Central memory CD8-positive, alpha-beta T cell (primary cell): ENCODE measurements at regions not wholly inside any gene's neighbourhood (a gene's known extent, or its start where the extent isn't known, plus 50 kb on each side); places are given as distances from the start of the nearest gene placed in this dataset.

Experiments
- ATAC-seq: fragments of 150-1000 bp; cut with Tn5 transposase; replicated peaks from 2 replicates; pipeline ENCODE4 v1.10.0; 2022; ENCODE audit warnings: mild to moderate bottlenecking, moderate FRiP score, moderate number of reproducible peaks; ENCODE audit not compliant: poor library complexity, severe bottlenecking; ENCODE audit errors: extremely low read depth
- DNase-seq, 2 donors: peaks; one replicate each; pipeline ENCODE4 v3.0.0; 2021; ENCODE audit warnings: low spot score in 2 of 2
- H3K27ac Mint-ChIP-seq: one replicate; pipeline ENCODE4 v1.8.0; 2022; ENCODE audit warnings: low read depth, mild to moderate bottlenecking, moderate library complexity, mixed read lengths
- H3K27me3 Mint-ChIP-seq: one replicate; pipeline ENCODE4 v1.8.0; 2022; ENCODE audit warnings: mixed read lengths
- H3K36me3 Mint-ChIP-seq: one replicate; pipeline ENCODE4 v1.8.0; 2022; ENCODE audit warnings: mild to moderate bottlenecking, moderate library complexity, mixed read lengths; ENCODE audit not compliant: insufficient read depth
- H3K4me1 Mint-ChIP-seq: one replicate; pipeline ENCODE4 v1.8.0; 2022; ENCODE audit warnings: mixed read lengths
- H3K4me3 Mint-ChIP-seq: one replicate; pipeline ENCODE4 v1.8.0; 2022; ENCODE audit warnings: mild to moderate bottlenecking, moderate library complexity, mixed read lengths
- H3K9me3 Mint-ChIP-seq: one replicate; pipeline ENCODE4 v1.8.0; 2022; ENCODE audit warnings: mixed read lengths

- H3K9me3 Mint-ChIP-seq = no peaks in the 10 kb centered on the region
- no peaks in the 10 kb centered on the region for H3K4me1 Mint-ChIP-seq
- H3K36me3 Mint-ChIP-seq = no peaks in the 10 kb centered on the region
- no peak overlapping the region for H3K27ac Mint-ChIP-seq
- H3K4me3 Mint-ChIP-seq = no peak overlapping the region
- peaks cover 36% of the 10 kb centered on the region for H3K27me3 Mint-ChIP-seq
- ATAC-seq (no peak), DNase-seq (no peak)
Measured at GRCh38 chr2:36060133-36060532, 295.4 kb upstream of the CRIM1 start.

GRCh38 chr2:36059691-36060090 is 295.9 kb upstream of the CRIM1 start:
- ATAC-seq (no peak), DNase-seq (no peak)
- H3K4me3 Mint-ChIP-seq = no peak overlapping the region
- peaks cover 36% of the 10 kb centered on the region for H3K27me3 Mint-ChIP-seq
- H3K27ac Mint-ChIP-seq = no peak overlapping the region
- no peaks in the 10 kb centered on the region for H3K4me1 Mint-ChIP-seq
- H3K9me3 Mint-ChIP-seq = no peaks in the 10 kb centered on the region
- H3K36me3 Mint-ChIP-seq = no peaks in the 10 kb centered on the region

DNA sequence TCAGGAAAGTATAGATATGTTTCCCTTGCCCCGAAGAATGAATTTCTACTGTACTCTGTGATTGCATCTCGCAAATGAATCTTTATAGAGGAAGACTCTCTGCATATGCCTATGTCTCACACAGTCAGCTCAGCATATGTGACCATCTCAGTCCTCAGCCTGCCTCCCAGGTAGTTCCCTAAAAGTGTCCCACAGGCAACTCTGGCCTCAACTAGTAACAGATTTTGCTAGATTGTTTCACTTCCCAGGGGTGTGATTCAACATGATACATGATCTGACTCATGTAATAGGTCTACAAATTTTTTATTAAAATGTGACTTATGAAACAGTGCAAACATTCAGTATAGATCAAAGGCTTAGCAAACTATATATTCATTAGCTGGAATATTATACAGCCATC is 296.6 kb upstream of the CRIM1 start:
- no peak overlapping the region for H3K27ac Mint-ChIP-seq
- H3K9me3 Mint-ChIP-seq = no peaks in the 10 kb centered on the region
- peaks cover 36% of the 10 kb centered on the region for H3K27me3 Mint-ChIP-seq
- ATAC-seq (no peak), DNase-seq (no peak)
- H3K36me3 Mint-ChIP-seq = no peaks in the 10 kb centered on the region
- no peaks in the 10 kb centered on the region for H3K4me1 Mint-ChIP-seq
- no peak overlapping the region for H3K4me3 Mint-ChIP-seq

DNA sequence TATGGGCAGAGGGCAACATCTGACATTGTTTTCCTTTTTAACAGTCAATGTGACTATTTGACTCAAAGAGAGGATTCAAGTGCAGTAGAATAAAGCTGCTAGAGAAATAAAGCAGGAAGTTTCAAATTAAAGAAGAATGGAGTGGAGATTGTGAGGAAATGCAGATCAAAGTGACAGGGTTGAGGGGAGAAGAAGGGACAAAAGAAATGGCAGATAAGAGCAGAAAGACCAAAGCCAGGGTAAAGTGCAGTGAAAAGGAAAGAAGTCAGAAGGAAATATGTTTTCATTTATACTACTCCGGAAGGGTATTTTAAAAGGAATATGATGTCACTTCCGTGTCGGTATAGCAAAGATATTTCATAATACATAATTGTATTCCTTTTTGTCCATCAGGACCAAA is 297.5 kb upstream of the CRIM1 start:
- DNase-seq (no peak), ATAC-seq (no peak)
- peaks cover 31% of the 10 kb centered on the region for H3K27me3 Mint-ChIP-seq
- no peak overlapping the region for H3K27ac Mint-ChIP-seq
- no peaks in the 10 kb centered on the region for H3K4me1 Mint-ChIP-seq
- H3K9me3 Mint-ChIP-seq = no peaks in the 10 kb centered on the region
- H3K4me3 Mint-ChIP-seq = no peak overlapping the region
- H3K36me3 Mint-ChIP-seq = no peaks in the 10 kb centered on the region

GRCh38 chr2:36052819-36053218 is 302.8 kb upstream of the CRIM1 start:
- Mint-ChIP-seq H3K4me3 (no peak overlapping the region), H3K4me1 (no peaks in the 10 kb centered on the region), H3K27ac (no peak overlapping the region), H3K9me3 (no peaks in the 10 kb centered on the region), H3K27me3 (no peaks in the 10 kb centered on the region), H3K36me3 (no peaks in the 10 kb centered on the region)
- ATAC-seq = no peak
- DNase-seq = no peak

- ATAC-seq (no peak), DNase-seq (no peak)
- H3K9me3 Mint-ChIP-seq = no peaks in the 10 kb centered on the region
- no peak overlapping the region for H3K27ac Mint-ChIP-seq
- H3K4me1 Mint-ChIP-seq = no peaks in the 10 kb centered on the region
- peaks cover 7% of the 10 kb centered on the region for H3K27me3 Mint-ChIP-seq
- H3K4me3 Mint-ChIP-seq = no peak overlapping the region
- H3K36me3 Mint-ChIP-seq = no peaks in the 10 kb centered on the region
Measured at GRCh38 chr2:36044411-36044810, 311.2 kb upstream of the CRIM1 start.

- DNase-seq (no peak), ATAC-seq (no peak)
- H3K4me1 Mint-ChIP-seq = peaks cover 11% of the 10 kb centered on the region
- no peaks in the 10 kb centered on the region for H3K9me3 Mint-ChIP-seq
- H3K4me3 Mint-ChIP-seq = no peak overlapping the region
- H3K27me3 Mint-ChIP-seq = no peaks in the 10 kb centered on the region
- no peaks in the 10 kb centered on the region for H3K36me3 Mint-ChIP-seq
- no peak overlapping the region for H3K27ac Mint-ChIP-seq
Measured at GRCh38 chr2:36035137-36035536, 320.4 kb upstream of the CRIM1 start.

DNA sequence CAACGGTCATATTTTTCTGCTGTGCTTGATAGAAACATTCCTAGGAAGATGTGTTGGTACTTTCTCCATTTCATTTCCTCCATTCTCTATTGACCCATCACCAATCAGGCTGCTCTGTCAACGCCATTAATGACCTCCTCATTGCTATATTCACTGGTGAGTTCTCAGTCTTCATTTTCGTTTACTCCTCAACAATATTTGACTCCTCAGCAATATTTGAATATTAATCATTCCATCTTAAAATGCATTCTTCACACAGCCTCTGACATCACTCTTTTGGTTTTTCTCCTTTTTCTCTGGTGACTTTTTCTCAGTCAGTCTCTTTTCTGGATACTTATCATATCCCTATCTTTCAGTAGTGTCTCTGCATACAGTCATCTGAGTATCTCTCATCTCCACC is 323.5 kb upstream of the CRIM1 start:
- Mint-ChIP-seq H3K27ac (no peak overlapping the region), H3K4me3 (no peak overlapping the region), H3K27me3 (no peaks in the 10 kb centered on the region), H3K9me3 (no peaks in the 10 kb centered on the region), H3K4me1 (peaks cover 11% of the 10 kb centered on the region), H3K36me3 (no peaks in the 10 kb centered on the region)
- no peak for ATAC-seq
- no peak for DNase-seq

DNA sequence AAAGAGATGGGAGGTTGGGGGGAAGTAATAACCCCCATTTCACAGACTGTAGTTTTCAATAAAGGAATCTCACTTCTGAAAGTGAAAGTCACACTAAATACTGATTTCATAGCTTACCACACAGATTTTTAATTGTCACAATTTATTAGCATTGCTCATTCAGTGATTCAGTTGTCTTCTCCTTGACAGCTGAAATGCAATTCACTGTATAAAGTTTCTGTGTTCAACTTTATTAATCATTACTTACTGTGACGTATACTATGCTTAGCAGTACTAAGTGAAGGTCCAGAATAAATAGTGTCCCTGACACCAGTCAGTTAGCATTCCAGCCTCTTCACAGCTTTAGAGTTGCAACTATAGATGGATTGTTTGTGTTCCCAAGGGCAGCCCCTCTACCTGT is 324.1 kb upstream of the CRIM1 start:
- Mint-ChIP-seq H3K36me3 (no peaks in the 10 kb centered on the region), H3K4me3 (no peak overlapping the region), H3K27me3 (no peaks in the 10 kb centered on the region), H3K9me3 (no peaks in the 10 kb centered on the region), H3K4me1 (peaks cover 11% of the 10 kb centered on the region), H3K27ac (no peak overlapping the region)
- no peak for DNase-seq
- no peak for ATAC-seq

- DNase-seq = no peak
- no peaks in the 10 kb centered on the region for H3K36me3 Mint-ChIP-seq
- H3K4me1 Mint-ChIP-seq = peaks cover 11% of the 10 kb centered on the region
- ATAC-seq = no peak
- no peak overlapping the region for H3K27ac Mint-ChIP-seq
- no peak overlapping the region for H3K4me3 Mint-ChIP-seq
- no peaks in the 10 kb centered on the region for H3K27me3 Mint-ChIP-seq
- no peaks in the 10 kb centered on the region for H3K9me3 Mint-ChIP-seq
Measured at GRCh38 chr2:36027616-36028015, 328.0 kb upstream of the CRIM1 start.

GRCh38 chr2:36013064-36013463 is 342.5 kb upstream of the CRIM1 start:
- Mint-ChIP-seq H3K36me3 (no peaks in the 10 kb centered on the region), H3K27ac (no peak overlapping the region), H3K27me3 (peaks cover 12% of the 10 kb centered on the region), H3K4me1 (no peaks in the 10 kb centered on the region), H3K4me3 (no peak overlapping the region), H3K9me3 (no peaks in the 10 kb centered on the region)
- DNase-seq = no peak
- ATAC-seq = no peak

- Mint-ChIP-seq H3K4me1 (no peaks in the 10 kb centered on the region), H3K27ac (no peak overlapping the region), H3K27me3 (no peaks in the 10 kb centered on the region), H3K9me3 (no peaks in the 10 kb centered on the region), H3K36me3 (no peaks in the 10 kb centered on the region), H3K4me3 (no peak overlapping the region)
- ATAC-seq (no peak), DNase-seq (no peak)
Measured at GRCh38 chr2:36006444-36006843, 349.1 kb upstream of the CRIM1 start.

- Mint-ChIP-seq H3K27ac (no peak overlapping the region), H3K36me3 (no peaks in the 10 kb centered on the region), H3K4me1 (no peaks in the 10 kb centered on the region), H3K9me3 (no peaks in the 10 kb centered on the region), H3K27me3 (peaks cover 22% of the 10 kb centered on the region), H3K4me3 (no peak overlapping the region)
- ATAC-seq (no peak), DNase-seq (no peak)
Measured at GRCh38 chr2:36002941-36003340, 352.6 kb upstream of the CRIM1 start.

- Mint-ChIP-seq H3K27me3 (peaks cover 22% of the 10 kb centered on the region), H3K36me3 (no peaks in the 10 kb centered on the region), H3K27ac (no peak overlapping the region), H3K4me1 (no peaks in the 10 kb centered on the region), H3K4me3 (no peak overlapping the region), H3K9me3 (no peaks in the 10 kb centered on the region)
- DNase-seq (no peak), ATAC-seq (no peak)
Measured at GRCh38 chr2:35997488-35997887, 358.1 kb upstream of the CRIM1 start.
